Uterus (tissue), 3 donors: ENCODE measurements at regions not wholly inside any gene's neighbourhood (a gene's known extent, or its start where the extent isn't known, plus 50 kb on each side); places are given as distances from the start of the nearest gene placed in this dataset.

Experiments
- DNase-seq, 2 donors: peaks; one replicate each; pipeline ENCODE4 v3.0.0-alpha.2; 2019 to 2020
- H3K27ac ChIP-seq, 2 donors: fragments of 200-600 bp; sonication (generic); 1 replicate in 1 of 2; 2 replicates in 1 of 2; pipeline ENCODE4 v1.5.1; 2016 to 2018
- H3K27me3 ChIP-seq, 2 donors: fragments of 200-600 bp; sonication (generic); one replicate each; pipeline ENCODE4 v1.5.1; 2018 to 2019; ENCODE audit warnings: control low read depth in 1 of 2
- H3K36me3 ChIP-seq, 2 donors: fragments of 200-600 bp; sonication (generic); one replicate each; pipeline ENCODE4 v1.5.1; 2019; ENCODE audit warnings: control low read depth in 1 of 2
- H3K4me1 ChIP-seq, 2 donors: fragments of 200-600 bp; sonication (generic); one replicate each; pipeline ENCODE4 v1.5.1; 2018 to 2019; ENCODE audit warnings: control low read depth in 1 of 2
- H3K4me3 ChIP-seq, 2 donors: fragments of 200-600 bp; sonication (generic); 1 replicate in 1 of 2; 2 replicates in 1 of 2; pipeline ENCODE4 v1.5.1; 2018 to 2019; ENCODE audit warnings: mild to moderate bottlenecking in 1 of 2
- H3K9me3 ChIP-seq, 2 donors: fragments of 200-600 bp; sonication (generic); one replicate each; pipeline ENCODE4 v1.5.1; 2019; ENCODE audit warnings: control low read depth in 1 of 2
- CTCF ChIP-seq, 4 experiments: fragments of 200-600 bp in 2 of 4; fragments of 450-650 bp in 2 of 4; sonication (generic) in 2 of 4; IDR thresholded peaks; one replicate each; pipeline ENCODE4 v1.5.1; 2016 to 2019; ENCODE audit warnings: antibody characterized with exemption in 4 of 4, mild to moderate bottlenecking in 2 of 4, moderate library complexity in 1 of 4
- POLR2A ChIP-seq, 2 donors: fragments of 450-650 bp; IDR thresholded peaks; one replicate each; pipeline ENCODE4 v1.6.1; 2016; ENCODE audit warnings: antibody characterized with exemption in 2 of 2, mild to moderate bottlenecking in 1 of 2, moderate library complexity in 1 of 2
- intact Hi-C: fragments of 100-400 bp; cut with DNase I; formaldehyde crosslinking; loops from one replicate; pipeline ENCODE4 v1.15.1; 2023; ENCODE audit warnings: low total_unique reads
- donor health status: DM: yes; HTN: yes; CAD: no.

- TF ChIP-seq POLR2A (IDR thresholded peaks at IDR 0.05) = no peak
- no peak for TF ChIP-seq CTCF (IDR thresholded peaks at IDR 0.05)
- no peak for DNase-seq
- H3K27me3 ChIP-seq = no peaks in the 10 kb centered on the region
Observed at GRCh38 chr22:48346311-48346710, 1481.4 kb downstream of the BRD1 start.

GRCh38 chr22:48345631-48346030, 1482.0 kb downstream of the BRD1 start:
- H3K4me3 ChIP-seq = no peak overlapping the region
- intact Hi-C loops = no loop called here
- H3K27ac ChIP-seq = no peak overlapping the region
- H3K4me1 ChIP-seq = no peaks in the 10 kb centered on the region
- no peak for DNase-seq
- no peaks in the 10 kb centered on the region for H3K36me3 ChIP-seq
- H3K27me3 ChIP-seq = no peaks in the 10 kb centered on the region
- H3K9me3 ChIP-seq = no peaks in the 10 kb centered on the region
- no peak for TF ChIP-seq CTCF (IDR thresholded peaks at IDR 0.05)
- no peak for TF ChIP-seq POLR2A (IDR thresholded peaks at IDR 0.05)

More at GRCh38 chr22:48346311-48346710, 1481.4 kb downstream of the BRD1 start:
- Histone ChIP-seq H3K4me1 (no peaks in the 10 kb centered on the region), H3K36me3 (no peaks in the 10 kb centered on the region), H3K27ac (no peak overlapping the region), H3K9me3 (no peaks in the 10 kb centered on the region), H3K4me3 (no peak overlapping the region)
- intact Hi-C loops = no loop called here

- Histone ChIP-seq H3K4me1 (no peaks in the 10 kb centered on the region), H3K4me3 (no peak overlapping the region), H3K27me3 (no peaks in the 10 kb centered on the region), H3K27ac (no peak overlapping the region), H3K9me3 (no peaks in the 10 kb centered on the region), H3K36me3 (no peaks in the 10 kb centered on the region)
- no peak for DNase-seq
- no peak for TF ChIP-seq POLR2A (IDR thresholded peaks at IDR 0.05)
- no peak for TF ChIP-seq CTCF (IDR thresholded peaks at IDR 0.05)
- intact Hi-C loops = no loop called here
Observed at GRCh38 chr22:48343461-48343860, 1484.2 kb downstream of the BRD1 start.

GRCh38 chr22:48342732-48343131, 1484.9 kb downstream of the BRD1 start:
- TF ChIP-seq CTCF (IDR thresholded peaks at IDR 0.05) (no peak), POLR2A (IDR thresholded peaks at IDR 0.05) (no peak)
- Histone ChIP-seq H3K36me3 (no peaks in the 10 kb centered on the region), H3K27me3 (no peaks in the 10 kb centered on the region), H3K27ac (no peak overlapping the region), H3K4me1 (no peaks in the 10 kb centered on the region), H3K4me3 (no peak overlapping the region), H3K9me3 (no peaks in the 10 kb centered on the region)
- intact Hi-C loops = no loop called here
- DNase-seq = no peak

- Histone ChIP-seq H3K27me3 (no peaks in the 10 kb centered on the region), H3K4me1 (no peaks in the 10 kb centered on the region), H3K9me3 (no peaks in the 10 kb centered on the region), H3K4me3 (no peak overlapping the region), H3K27ac (no peak overlapping the region), H3K36me3 (no peaks in the 10 kb centered on the region)
- intact Hi-C loops = no loop called here
- DNase-seq = no peak
- no peak for TF ChIP-seq CTCF (IDR thresholded peaks at IDR 0.05)
- TF ChIP-seq POLR2A (IDR thresholded peaks at IDR 0.05) = no peak
Observed at GRCh38 chr22:48342016-48342415, 1485.7 kb downstream of the BRD1 start.
